ENCODE measurements at regions not wholly inside any gene's neighbourhood (a gene's known extent, or its start where the extent isn't known, plus 50 kb on each side); places are given as distances from the start of the nearest gene placed in this dataset.

GRCh38 chr5:68116408-68116807 lies 99.1 kb upstream of the PIK3R1 start:
- TF ChIP-seq CTCF (IDR thresholded peaks at IDR 0.05; ENCODE audit: low read depth, low read length, poor library complexity, severe bottlenecking), result no peak
- TF ChIP-seq EZH2phosphoT487 (IDR thresholded peaks at IDR 0.05; ENCODE audit: borderline replicate concordance, low read length), result no peak
- H3K4me2 ChIP-seq (ENCODE audit: low read length), result no peak overlapping the region

GRCh38 chr5:68115584-68115983 lies 100.0 kb upstream of the PIK3R1 start:
- H4K20me1 ChIP-seq (ENCODE audit: control insufficient read depth, insufficient read depth, low read depth, low read length), result no peaks in the 10 kb centered on the region
- no peaks in the 10 kb centered on the region for H3K9me2 ChIP-seq (replicated peaks; ENCODE audit: control insufficient read depth, low read length)
- no peaks in the 10 kb centered on the region for H3F3A ChIP-seq (ENCODE audit: control insufficient read depth, insufficient read depth)
- no peak overlapping the region for H3K27ac ChIP-seq (ENCODE audit: low read depth, low read length)
- H3K4me1 ChIP-seq (ENCODE audit: control insufficient read depth, low read length), result no peaks in the 10 kb centered on the region
- H3K4me3 ChIP-seq (ENCODE audit: low read length), result no peak overlapping the region
- H3K4me2 ChIP-seq (ENCODE audit: low read length), result no peak overlapping the region
- TF ChIP-seq CTCF (IDR thresholded peaks at IDR 0.05; ENCODE audit: low read depth, low read length, poor library complexity, severe bottlenecking) (no peak), EZH2phosphoT487 (IDR thresholded peaks at IDR 0.05; ENCODE audit: borderline replicate concordance, low read length) (no peak)
- H3K79me2 ChIP-seq (ENCODE audit: control insufficient read depth, low read length), result no peaks in the 10 kb centered on the region
- no peaks in the 10 kb centered on the region for H3K9me3 ChIP-seq (ENCODE audit: control insufficient read depth, insufficient read depth, low read length)
- H3K27me3 ChIP-seq (ENCODE audit: control insufficient read depth, low read length), result peaks cover 3% of the 10 kb centered on the region; the same call in 1 of the 2 replicates
- no peaks in the 10 kb centered on the region for H3K36me3 ChIP-seq (ENCODE audit: control insufficient read depth, low read length)

More at GRCh38 chr5:68116408-68116807, 99.1 kb upstream of the PIK3R1 start:
- Histone ChIP-seq H3K27ac (ENCODE audit: low read depth, low read length) (no peak overlapping the region), H3K79me2 (ENCODE audit: control insufficient read depth, low read length) (no peaks in the 10 kb centered on the region), H3F3A (ENCODE audit: control insufficient read depth, insufficient read depth) (no peaks in the 10 kb centered on the region), H3K27me3 (ENCODE audit: control insufficient read depth, low read length) (peaks cover 3% of the 10 kb centered on the region; the same call in 1 of the 2 replicates), H3K4me3 (ENCODE audit: low read length) (no peak overlapping the region), H4K20me1 (ENCODE audit: control insufficient read depth, insufficient read depth, low read depth, low read length) (no peaks in the 10 kb centered on the region), H3K9me2 (replicated peaks; ENCODE audit: control insufficient read depth, low read length) (no peaks in the 10 kb centered on the region), H3K36me3 (ENCODE audit: control insufficient read depth, low read length) (no peaks in the 10 kb centered on the region), H3K4me1 (ENCODE audit: control insufficient read depth, low read length) (no peaks in the 10 kb centered on the region), H3K9me3 (ENCODE audit: control insufficient read depth, insufficient read depth, low read length) (no peaks in the 10 kb centered on the region)

GRCh38 chr5:68114378-68115040 lies 101.0 kb upstream of the PIK3R1 start:
- H3K36me3 ChIP-seq (ENCODE audit: control insufficient read depth, low read length), result no peaks in the 10 kb centered on the region
- no peaks in the 10 kb centered on the region for H3K4me1 ChIP-seq (ENCODE audit: control insufficient read depth, low read length)
- TF ChIP-seq CTCF (IDR thresholded peaks at IDR 0.05; ENCODE audit: low read depth, low read length, poor library complexity, severe bottlenecking), result no peak
- TF ChIP-seq EZH2phosphoT487 (IDR thresholded peaks at IDR 0.05; ENCODE audit: borderline replicate concordance, low read length), result no peak
- peaks cover 3% of the 10 kb centered on the region; the same call in 1 of the 2 replicates for H3K27me3 ChIP-seq (ENCODE audit: control insufficient read depth, low read length)
- no peaks in the 10 kb centered on the region for H3K9me2 ChIP-seq (replicated peaks; ENCODE audit: control insufficient read depth, low read length)
- H3K79me2 ChIP-seq (ENCODE audit: control insufficient read depth, low read length), result no peaks in the 10 kb centered on the region
- no peak overlapping the region for H3K4me2 ChIP-seq (ENCODE audit: low read length)
- no peak overlapping the region for H3K4me3 ChIP-seq (ENCODE audit: low read length)
- no peak overlapping the region for H3K27ac ChIP-seq (ENCODE audit: low read depth, low read length)
- H3K9me3 ChIP-seq (ENCODE audit: control insufficient read depth, insufficient read depth, low read length), result no peaks in the 10 kb centered on the region
- H4K20me1 ChIP-seq (ENCODE audit: control insufficient read depth, insufficient read depth, low read depth, low read length), result no peaks in the 10 kb centered on the region
- H3F3A ChIP-seq (ENCODE audit: control insufficient read depth, insufficient read depth), result no peaks in the 10 kb centered on the region

Measured in DOHH2 (cell line).